Bone marrow (tissue), 2 donors: ENCODE measurements at regions not wholly inside any gene's neighbourhood (a gene's known extent, or its start where the extent isn't known, plus 50 kb on each side); places are given as distances from the start of the nearest gene placed in this dataset.
A peak's percentile ranks its signal among the peaks of the same experiment; 100 is the strongest.

Source experiments
- DNase-seq, 2 donors: peaks; one replicate each; lab custom pipeline; 2025; lab: John Stamatoyannopoulos, UW

- DNase-seq = no peak
These were observed 95.5 kb upstream of the ATP6AP2 start for GRCh38 chrX:40485102-40485826.

DNA sequence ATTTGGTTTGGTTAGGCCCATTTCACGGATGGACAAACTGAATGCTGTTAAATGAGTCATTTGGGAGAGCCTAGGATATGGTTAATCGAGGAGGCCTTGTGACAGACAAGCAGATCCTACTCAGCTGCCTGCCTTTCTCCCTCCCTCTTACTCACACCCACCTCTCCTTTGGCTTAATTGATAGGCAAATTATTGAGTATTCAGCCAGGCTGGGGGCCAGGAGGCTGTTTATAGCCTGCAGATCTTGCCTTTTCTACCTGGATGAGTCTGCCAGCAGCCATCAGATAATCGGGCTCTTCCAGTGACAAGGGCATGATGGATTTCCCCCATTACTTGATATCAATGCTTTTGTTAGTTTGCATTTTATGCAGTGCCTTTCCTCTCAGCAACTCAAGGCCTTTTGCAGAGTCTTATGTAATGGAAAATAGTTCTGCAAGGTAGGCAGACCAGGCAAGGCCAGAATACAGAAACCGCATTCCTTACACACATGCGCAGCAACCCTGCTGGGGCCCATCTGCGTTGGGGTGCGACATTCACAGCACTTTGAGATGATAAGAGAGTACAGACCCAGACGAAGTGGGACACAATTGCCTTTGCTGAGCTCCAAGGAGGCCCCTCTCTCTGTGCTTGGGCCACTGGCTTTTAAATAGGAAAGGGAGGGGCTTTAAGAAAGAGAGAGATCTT is 96.2 kb upstream of the ATP6AP2 start:
- no peak for DNase-seq

DNA sequence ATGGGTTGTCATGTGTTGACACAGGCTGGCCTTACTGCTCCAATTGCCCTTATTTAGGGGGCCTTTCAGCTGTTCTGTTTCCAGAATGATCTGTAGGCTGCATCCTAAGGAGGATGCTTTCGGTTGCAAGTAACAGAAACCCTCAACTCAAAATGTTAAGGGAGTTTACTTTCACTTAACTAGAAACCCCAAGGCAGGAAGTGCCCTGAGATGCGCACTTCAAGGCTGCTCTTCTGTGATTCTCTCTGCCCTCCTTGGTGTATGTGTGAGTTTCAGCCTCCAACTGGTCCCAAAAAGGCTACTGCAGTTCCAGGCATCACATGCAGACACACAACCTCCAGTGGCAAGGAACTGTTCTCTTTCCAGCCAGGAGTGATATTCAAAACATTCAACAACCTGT is 97.3 kb upstream of the ATP6AP2 start:
- DNase-seq = no peak

DNA sequence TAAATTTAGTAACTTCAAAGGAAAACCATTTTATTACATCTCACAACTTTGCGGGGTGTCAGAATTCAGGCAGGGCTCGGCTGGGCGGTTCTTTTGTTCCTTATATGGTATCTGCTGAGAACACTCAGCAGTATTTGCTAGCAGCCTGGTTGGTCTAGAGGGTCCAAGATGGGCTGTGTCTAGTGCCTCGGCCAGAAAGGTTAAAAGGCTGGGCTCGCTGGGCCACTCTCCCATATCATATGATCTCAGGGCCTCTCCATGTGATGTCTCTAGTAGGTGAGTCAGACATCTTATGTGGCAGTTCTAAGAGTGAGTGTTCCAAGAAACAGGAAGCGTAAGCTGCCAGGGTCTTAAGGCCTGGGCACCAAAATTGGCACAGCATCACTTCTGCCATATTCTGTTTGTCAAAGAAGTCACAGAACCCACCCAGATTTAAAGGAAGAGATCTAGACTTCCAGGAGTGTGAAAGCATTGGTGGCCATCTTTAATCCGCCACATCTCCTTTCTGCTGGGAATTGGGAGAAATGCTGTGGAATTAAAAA is 100.9 kb upstream of the ATP6AP2 start:
- DNase-seq = no peak

DNA sequence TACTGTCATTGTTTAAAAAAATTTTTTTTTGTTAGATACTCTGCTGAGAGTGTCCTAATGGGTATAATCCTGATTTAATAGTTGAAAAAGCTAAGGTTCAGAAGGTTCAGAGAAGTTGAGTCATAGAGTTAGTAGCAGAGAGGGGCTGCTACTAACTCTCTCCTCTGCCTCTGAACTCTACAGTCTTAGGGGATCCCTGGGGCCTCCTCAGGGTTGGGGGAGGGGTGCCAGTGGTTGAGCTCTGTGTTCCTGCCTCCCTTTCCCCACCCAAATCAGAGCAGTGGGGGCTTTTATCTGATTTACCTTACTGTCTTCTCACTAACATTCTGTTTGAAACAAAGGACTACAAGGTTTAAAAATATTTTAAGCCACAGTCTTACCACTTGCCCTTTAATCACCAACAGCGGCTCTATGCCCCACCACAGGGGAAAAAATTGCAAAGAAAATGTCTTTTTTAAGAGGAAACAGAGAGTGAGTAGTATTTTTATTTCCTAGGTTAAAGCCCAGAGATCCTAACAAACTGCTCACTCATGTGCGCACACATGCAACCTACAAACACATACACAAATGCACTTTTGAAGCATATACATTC is 102.2 kb upstream of the ATP6AP2 start:
- no peak for DNase-seq

DNA sequence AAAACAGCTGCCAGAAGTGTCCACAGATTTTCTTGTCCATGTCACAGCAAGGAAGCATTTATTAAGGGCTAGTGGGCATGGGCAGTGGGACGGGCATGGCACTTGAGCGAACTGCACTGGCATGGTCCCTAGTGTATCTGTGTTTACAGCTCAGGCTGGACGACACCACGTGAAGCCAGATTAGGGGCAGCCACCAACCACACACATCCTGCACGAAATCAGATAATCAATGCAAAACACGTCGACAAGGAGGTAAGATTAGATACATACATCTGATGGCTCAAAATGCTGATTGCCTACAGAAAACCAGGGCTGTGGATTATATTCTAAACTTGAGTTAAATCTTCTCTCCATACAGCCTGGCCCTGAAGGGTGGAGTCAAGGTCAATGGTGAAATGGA is 103.8 kb upstream of the ATP6AP2 start:
- no peak for DNase-seq

- no peak for DNase-seq
These were observed 106.1 kb upstream of the ATP6AP2 start for GRCh38 chrX:40474645-40475044.

- DNase-seq = no peak
These were observed 106.6 kb upstream of the ATP6AP2 start for GRCh38 chrX:40474205-40474626.

- DNase-seq = no peak
These were observed 107.1 kb upstream of the ATP6AP2 start for GRCh38 chrX:40473460-40474204.

- no peak for DNase-seq
These were observed 108.7 kb upstream of the ATP6AP2 start for GRCh38 chrX:40471965-40472648.

GRCh38 chrX:40470830-40471429 is 109.8 kb upstream of the ATP6AP2 start:
- no peak for DNase-seq

GRCh38 chrX:40469316-40469715 is 111.5 kb upstream of the ATP6AP2 start:
- no peak for DNase-seq

DNA sequence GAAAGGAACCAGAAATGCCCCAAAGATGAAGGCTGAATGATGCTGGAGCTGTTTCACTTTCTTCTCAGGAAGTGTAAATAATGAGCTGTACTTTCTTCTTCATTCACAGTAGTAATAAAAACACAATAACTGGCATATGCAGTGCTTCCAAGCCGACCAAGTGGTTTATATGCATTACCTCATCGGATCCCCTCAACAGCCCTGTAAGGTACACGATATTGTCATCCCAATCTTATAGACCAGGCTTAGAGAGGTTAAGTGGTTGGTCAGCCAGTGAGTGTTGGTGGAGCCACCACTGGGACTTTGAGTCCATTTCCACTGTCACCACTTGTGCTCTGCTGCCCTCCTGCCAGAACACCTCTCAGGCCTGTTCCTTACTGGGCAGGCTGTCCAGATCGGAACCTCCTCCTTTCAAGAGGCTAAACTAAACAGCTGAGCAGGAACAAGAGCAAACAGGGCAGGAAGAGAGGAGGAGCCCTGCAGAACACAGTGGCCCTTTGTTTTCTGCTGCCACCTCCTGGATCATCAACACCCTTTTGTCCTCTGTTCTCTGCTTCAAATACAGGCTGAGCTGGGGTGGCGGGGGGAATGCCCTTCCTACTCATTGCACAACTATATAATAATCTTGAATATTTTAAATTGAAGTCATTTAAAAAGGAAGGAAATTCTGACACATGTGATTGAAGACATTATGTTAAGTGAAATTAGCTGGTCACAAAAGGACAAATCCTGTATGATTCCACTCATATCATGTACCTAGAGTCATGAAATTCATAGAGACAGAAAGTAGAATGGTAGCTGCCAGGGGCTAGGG is 112.5 kb upstream of the ATP6AP2 start:
- peak; percentile 16 to 81 for DNase-seq

DNA sequence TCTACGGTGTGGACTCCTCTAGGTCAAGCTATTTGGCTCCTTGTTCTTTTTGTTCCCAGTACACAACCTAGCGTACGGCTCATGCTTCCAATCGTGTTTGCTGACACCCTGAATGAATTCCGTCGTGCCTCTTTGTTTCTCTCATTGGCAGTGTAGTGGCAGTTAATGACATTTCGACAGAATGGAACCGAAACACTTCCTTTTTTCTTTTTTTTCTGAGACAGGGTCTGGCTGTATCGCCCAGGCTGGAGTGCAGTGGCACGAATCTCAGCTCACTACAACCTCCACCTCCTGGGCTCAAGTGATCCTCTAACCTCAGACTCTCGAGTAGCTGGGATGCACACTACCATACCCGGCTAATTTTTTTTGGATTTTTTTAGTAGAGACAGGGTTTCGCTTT is 113.3 kb upstream of the ATP6AP2 start:
- no peak for DNase-seq

- no peak for DNase-seq
These were observed 114.8 kb upstream of the ATP6AP2 start for GRCh38 chrX:40465735-40466551.

DNA sequence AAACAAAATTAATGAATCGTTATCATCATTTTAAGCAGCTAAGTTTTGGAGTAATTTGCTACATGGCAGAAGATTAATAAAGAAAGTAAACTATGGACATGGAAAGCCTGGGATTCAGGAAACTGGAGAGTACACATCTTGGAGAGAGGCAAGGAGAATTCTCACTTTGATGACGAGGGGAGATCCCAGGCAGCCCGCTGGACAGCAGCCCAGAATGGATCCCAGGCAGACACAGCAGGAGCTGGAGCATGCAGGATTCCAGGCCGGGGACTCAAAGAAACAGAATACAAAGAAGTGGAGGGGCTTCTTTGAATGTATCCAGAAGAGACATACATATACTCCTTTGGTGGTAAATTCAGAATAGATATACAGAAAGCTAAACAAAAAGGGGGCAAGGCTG is 118.0 kb upstream of the ATP6AP2 start:
- no peak for DNase-seq

GRCh38 chrX:40460926-40461325 is 119.8 kb upstream of the ATP6AP2 start:
- no peak for DNase-seq

- DNase-seq = no peak
These were observed 121.1 kb upstream of the ATP6AP2 start for GRCh38 chrX:40459571-40460158.

DNA sequence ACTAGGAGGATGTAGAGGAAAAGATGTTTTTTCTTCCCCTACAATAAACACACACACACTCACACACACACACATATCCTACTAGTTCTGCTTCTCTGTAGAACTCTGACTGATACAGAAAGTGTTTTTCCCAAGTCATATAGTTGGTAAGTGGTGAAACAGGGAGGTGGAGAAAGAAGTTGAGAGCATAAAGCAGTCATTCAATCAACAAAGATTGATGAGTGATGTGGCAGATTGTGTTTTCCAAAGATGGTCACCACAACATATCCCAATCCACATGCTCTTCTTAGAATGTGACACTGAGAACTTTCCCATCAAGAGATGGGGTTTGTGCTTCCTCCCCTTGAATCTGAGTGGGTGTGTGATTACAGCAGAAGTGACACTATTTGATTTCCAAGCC is 123.4 kb upstream of the ATP6AP2 start:
- no peak for DNase-seq
